Ovary (tissue), 7 donors: ENCODE measurements at regions not wholly inside any gene's neighbourhood (a gene's known extent, or its start where the extent isn't known, plus 50 kb on each side); places are given as distances from the start of the nearest gene placed in this dataset.

Experiments used
- DNase-seq, 5 donors: peaks; one replicate each; pipeline ENCODE4 v3.0.0-alpha.2; 2019 to 2020
- H3K27ac ChIP-seq, 2 donors: fragments of 200-600 bp; one replicate each; pipeline versions ENCODE4 v1.5.1 to v1.8.0; 2019 to 2022
- H3K27me3 ChIP-seq: fragments of 200-600 bp; one replicate; pipeline ENCODE4 v1.8.0; 2022
- H3K36me3 ChIP-seq: fragments of 200-600 bp; sonication (generic); one replicate; pipeline ENCODE4 v1.5.1; 2019
- H3K4me1 ChIP-seq: one replicate; pipeline ENCODE4 v1.8.1; 2013; ENCODE audit warnings: mild to moderate bottlenecking, moderate library complexity; ENCODE audit not compliant: insufficient read depth
- H3K4me3 ChIP-seq: fragments of 200-600 bp; sonication (generic); one replicate; pipeline ENCODE4 v1.5.1; 2017
- H3K9me3 ChIP-seq, 2 donors: fragments of 200-600 bp in 1 of 2; sonication (generic) in 1 of 2; one replicate each; pipeline versions ENCODE4 v1.5.1 to v1.8.1; 2013 to 2019; ENCODE audit warnings: mild to moderate bottlenecking in 1 of 2, moderate library complexity in 1 of 2
- EP300 ChIP-seq: sonication (generic); formaldehyde crosslinking; IDR thresholded peaks from one replicate; pipeline ENCODE4 v1.6.1; 2017; ENCODE audit warnings: antibody characterized with exemption
- POLR2A ChIP-seq: fragments of 450-650 bp; IDR thresholded peaks from one replicate; pipeline ENCODE4 v1.6.1; 2017; ENCODE audit warnings: antibody characterized with exemption, mild to moderate bottlenecking, moderate library complexity
- WGBS, 3 donors: extraction: QIAGEN DNeasy Blood & Tissue Kit in 1 of 3; methylation state at CpG; one replicate each; pipeline versions ENCODE4 v1.1.5 to v1.1.7; 2013 to 2017; 5-methylcytosine and 5-hydroxymethylcytosine counted together
- intact Hi-C, 4 donors: fragments of 100-400 bp; cut with DNase I; formaldehyde crosslinking; loops; one replicate each; pipeline versions ENCODE4 v1.11.0 to v1.15.1; 2022 to 2023
- TF ChIP-seq, protein P1 (sequence below), 3 donors: fragments of 450-650 bp in 2 of 3; fragments of 200-600 bp in 1 of 3; IDR thresholded peaks; one replicate each; pipeline versions ENCODE4 v1.5.1 to v1.8.0; 2016 to 2022; ENCODE audit warnings: antibody characterized with exemption in 3 of 3, mild to moderate bottlenecking in 1 of 3
- donor health status: DM: no; HTN: no; CAD: no; lungs with moderate emphysema.
- donor health status: DM: no; HTN: no; CAD: no.
- donor health status: Bipolar disorder and iron deficiency.
- donor health status: DM: no; HTN: no; CAD: no.
- donor health status: DM: yes; HTN: yes; CAD: no.

DNA sequence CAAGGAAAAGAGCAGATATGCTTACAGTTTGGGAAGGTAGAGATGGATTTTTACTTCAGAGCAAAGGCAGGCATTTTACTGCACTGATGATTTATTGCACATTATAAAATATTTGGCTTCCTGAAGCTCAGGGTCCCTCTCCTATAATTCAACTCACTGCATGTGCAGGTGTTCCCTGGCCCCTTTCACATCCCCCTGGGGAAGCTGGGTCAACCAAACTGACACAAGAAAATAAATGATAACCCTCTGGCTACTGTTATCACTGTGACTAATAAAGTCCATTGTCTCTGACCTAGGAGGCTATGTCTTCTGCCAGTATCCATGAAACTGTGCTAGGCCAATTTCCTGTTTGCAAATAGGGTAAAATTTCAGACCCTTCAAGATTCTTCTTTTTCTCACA lies 163.1 kb downstream of the ARL6IP6 start:
- Histone ChIP-seq H3K36me3 (no peaks in the 10 kb centered on the region), H3K4me3 (no peak overlapping the region), H3K9me3 (no peaks in the 10 kb centered on the region), H3K27ac (no peak overlapping the region), H3K4me1 (no peaks in the 10 kb centered on the region), H3K27me3 (no peaks in the 10 kb centered on the region)
- no peak for TF ChIP-seq POLR2A
- no peak for TF ChIP-seq EP300
- TF ChIP-seq, protein P1, sequence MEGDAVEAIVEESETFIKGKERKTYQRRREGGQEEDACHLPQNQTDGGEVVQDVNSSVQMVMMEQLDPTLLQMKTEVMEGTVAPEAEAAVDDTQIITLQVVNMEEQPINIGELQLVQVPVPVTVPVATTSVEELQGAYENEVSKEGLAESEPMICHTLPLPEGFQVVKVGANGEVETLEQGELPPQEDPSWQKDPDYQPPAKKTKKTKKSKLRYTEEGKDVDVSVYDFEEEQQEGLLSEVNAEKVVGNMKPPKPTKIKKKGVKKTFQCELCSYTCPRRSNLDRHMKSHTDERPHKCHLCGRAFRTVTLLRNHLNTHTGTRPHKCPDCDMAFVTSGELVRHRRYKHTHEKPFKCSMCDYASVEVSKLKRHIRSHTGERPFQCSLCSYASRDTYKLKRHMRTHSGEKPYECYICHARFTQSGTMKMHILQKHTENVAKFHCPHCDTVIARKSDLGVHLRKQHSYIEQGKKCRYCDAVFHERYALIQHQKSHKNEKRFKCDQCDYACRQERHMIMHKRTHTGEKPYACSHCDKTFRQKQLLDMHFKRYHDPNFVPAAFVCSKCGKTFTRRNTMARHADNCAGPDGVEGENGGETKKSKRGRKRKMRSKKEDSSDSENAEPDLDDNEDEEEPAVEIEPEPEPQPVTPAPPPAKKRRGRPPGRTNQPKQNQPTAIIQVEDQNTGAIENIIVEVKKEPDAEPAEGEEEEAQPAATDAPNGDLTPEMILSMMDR (IDR thresholded peaks at IDR 0.05), result no peak
- no peak for DNase-seq
- intact Hi-C loops, result no loop called here

DNA sequence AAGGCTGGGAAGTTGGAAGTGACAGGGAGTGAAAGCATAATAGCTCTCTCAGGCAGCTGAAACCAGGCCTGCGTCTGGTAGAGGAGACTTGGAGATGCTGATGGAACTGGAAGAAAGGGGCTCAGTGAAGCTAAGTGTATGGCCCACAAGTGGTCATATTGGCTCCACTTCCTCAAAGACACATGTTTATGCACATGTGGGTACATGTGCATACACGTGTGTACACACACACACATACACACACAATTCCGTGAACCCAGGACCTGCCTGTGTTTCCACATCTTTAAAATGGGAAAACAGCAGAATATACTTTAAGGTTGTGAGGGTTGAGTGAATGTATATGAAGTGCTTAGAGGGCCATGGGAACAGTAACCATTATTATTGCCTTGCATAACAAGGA lies 160.9 kb downstream of the ARL6IP6 start:
- Histone ChIP-seq H3K36me3 (no peaks in the 10 kb centered on the region), H3K4me1 (no peaks in the 10 kb centered on the region), H3K4me3 (no peak overlapping the region), H3K9me3 (no peaks in the 10 kb centered on the region), H3K27me3 (no peaks in the 10 kb centered on the region), H3K27ac (no peak overlapping the region)
- TF ChIP-seq, protein P1 (IDR thresholded peaks at IDR 0.05), result no peak
- no peak for DNase-seq
- 85 to 93% (median 91%) methylated on average over 3 of the region's 3 CpGs for WGBS, 3 donors
- intact Hi-C loops, result no loop called here

DNA sequence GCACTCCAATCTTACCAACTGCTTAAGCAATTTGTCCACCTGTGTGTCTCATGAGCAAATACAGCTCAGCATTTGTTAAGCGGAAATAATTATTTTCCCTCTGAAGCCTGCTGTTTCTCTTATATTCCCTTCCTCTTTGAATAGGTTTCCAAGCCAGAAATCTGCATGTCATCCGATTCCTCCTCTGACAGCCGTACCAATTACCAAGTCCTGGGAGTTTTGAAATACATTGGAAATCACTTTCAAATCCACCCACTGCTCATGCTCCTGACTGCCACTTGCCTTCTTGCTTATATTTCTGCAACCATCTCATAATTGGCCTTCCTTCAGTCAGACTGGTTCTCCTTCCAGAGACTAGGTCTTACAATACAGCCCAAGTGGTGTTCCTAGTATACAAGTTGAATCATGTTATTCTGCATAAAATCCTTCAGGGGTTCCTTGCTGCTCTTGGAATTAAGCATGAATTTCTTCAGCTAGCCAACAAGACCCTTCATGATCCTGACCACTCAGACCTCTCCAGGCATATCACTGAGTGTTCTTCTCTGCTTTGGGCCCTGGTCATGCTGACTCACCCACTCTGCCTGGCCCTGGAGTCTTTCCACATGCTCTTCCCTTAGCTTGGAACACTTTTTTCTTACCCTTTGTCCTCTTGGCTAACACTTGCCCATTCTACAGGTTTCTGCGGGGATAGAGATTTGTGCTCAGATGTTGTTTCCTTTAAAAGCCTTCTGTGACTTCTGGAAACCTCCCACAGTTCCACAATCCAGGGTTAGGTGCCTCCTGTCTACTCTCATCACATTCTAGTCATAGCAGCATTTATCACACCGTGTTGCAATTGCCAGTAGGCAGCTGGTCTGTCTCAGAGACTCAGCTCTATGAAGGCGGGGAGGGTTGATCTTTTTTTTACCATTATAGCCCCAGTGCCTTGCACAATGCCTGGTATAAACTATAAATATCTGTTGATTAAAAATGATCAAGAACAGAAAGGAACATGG lies 157.6 kb downstream of the ARL6IP6 start:
- H3K36me3 ChIP-seq, result no peaks in the 10 kb centered on the region
- H3K4me1 ChIP-seq, result no peaks in the 10 kb centered on the region
- no peak for DNase-seq
- no peaks in the 10 kb centered on the region for H3K27me3 ChIP-seq
- TF ChIP-seq EP300 (no peak), POLR2A (no peak)
- TF ChIP-seq, protein P1 (IDR thresholded peaks at IDR 0.05), result no peak
- 50 to 56% (median 50%) methylated on average over 6 of the region's 6 CpGs for WGBS, 3 donors
- H3K4me3 ChIP-seq, result no peak overlapping the region
- no peaks in the 10 kb centered on the region for H3K9me3 ChIP-seq
- intact Hi-C loops, result no loop called here
- H3K27ac ChIP-seq, result no peak overlapping the region

DNA sequence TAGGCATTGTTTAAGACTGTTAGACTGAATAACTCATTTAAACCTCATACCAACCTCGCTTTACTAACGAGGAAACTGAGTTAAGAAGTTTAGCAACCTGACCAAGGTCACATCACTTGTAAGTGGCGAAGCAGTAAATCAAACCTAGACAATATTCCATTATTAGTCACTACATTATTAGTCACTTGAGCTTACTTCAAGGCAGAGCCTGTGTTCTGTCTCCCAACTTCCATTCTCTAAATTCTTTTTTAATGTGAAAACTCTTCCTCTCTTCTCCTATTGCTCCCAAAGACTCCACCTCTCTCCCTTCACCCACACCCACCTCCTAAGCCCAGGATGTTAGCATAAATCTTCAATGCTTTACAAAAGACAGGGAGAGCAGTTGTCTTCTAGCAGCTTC lies 156.5 kb downstream of the ARL6IP6 start:
- Histone ChIP-seq H3K4me3 (no peak overlapping the region), H3K9me3 (no peaks in the 10 kb centered on the region), H3K27ac (no peak overlapping the region), H3K36me3 (no peaks in the 10 kb centered on the region), H3K4me1 (no peaks in the 10 kb centered on the region), H3K27me3 (no peaks in the 10 kb centered on the region)
- TF ChIP-seq EP300, result no peak
- no peak for DNase-seq
- intact Hi-C loops, result no loop called here
- 58 to 62% (median 61%) methylated on average over 3 of the region's 3 CpGs for WGBS, 3 donors

DNA sequence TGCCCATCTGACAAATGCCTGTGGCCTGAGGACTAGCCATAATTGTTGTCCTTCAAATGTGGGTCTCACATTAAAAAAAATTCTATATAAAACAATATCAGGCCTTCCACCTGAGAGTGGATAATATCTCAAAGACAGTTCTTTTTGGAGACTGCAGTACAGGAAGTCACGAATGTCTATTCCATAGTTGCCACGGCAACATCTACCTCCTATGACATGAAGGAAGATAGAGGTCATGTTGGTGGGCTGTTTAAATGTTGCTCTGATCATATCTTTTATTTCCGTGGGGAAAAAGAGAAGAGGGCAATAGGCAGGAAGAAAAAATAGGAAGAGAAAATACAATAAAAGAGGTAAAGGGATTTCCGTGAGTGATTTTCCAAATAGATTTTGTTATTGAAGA lies 151.8 kb downstream of the ARL6IP6 start:
- no peak overlapping the region for H3K27ac ChIP-seq
- intact Hi-C loops, result no loop called here
- no peak overlapping the region for H3K4me3 ChIP-seq
- TF ChIP-seq, protein P1 (IDR thresholded peaks at IDR 0.05), result no peak
- no peak for TF ChIP-seq POLR2A
- no peak for TF ChIP-seq EP300
- no peak for DNase-seq
- whole genome bisulfite sequencing, 3 donors, result 75 to 79% (median 77%) methylated on average over 4 of the region's 4 CpGs
- no peaks in the 10 kb centered on the region for H3K27me3 ChIP-seq
- H3K36me3 ChIP-seq, result no peaks in the 10 kb centered on the region
- H3K4me1 ChIP-seq, result no peaks in the 10 kb centered on the region
- no peaks in the 10 kb centered on the region for H3K9me3 ChIP-seq
